ENCODE measurements at regions not wholly inside any gene's neighbourhood (a gene's known extent, or its start where the extent isn't known, plus 50 kb on each side); places are given as distances from the start of the nearest gene placed in this dataset.

DNA sequence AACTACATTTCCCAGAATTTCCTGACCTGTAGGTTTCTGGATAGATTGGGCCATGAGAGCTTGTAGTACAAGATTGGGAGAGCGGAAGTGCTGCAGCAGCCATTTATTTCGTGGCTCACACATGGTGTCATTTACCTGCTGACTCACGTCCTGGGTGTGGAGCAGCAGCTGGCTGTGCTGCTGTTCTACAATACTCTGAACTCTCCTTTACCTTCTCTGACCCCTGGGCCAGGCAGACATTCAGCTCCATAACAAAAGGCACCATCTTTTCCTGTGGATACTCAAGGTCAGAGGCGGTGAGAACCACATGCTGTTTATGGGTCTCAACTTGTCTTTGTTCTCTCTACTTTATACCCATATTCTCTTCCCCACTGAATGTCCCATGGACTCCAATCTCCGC lies 490.2 kb downstream of the IGSF11 start:
- TF ChIP-seq GATA2 (IDR thresholded peaks at IDR 0.05; ENCODE audit: low read depth, low read length) (no peak), GATA3 (IDR thresholded peaks at IDR 0.05; ENCODE audit: low read depth, low read length) (no peak)
